ENCODE measurements at regions not wholly inside any gene's neighbourhood (a gene's known extent, or its start where the extent isn't known, plus 50 kb on each side); places are given as distances from the start of the nearest gene placed in this dataset.

DNA sequence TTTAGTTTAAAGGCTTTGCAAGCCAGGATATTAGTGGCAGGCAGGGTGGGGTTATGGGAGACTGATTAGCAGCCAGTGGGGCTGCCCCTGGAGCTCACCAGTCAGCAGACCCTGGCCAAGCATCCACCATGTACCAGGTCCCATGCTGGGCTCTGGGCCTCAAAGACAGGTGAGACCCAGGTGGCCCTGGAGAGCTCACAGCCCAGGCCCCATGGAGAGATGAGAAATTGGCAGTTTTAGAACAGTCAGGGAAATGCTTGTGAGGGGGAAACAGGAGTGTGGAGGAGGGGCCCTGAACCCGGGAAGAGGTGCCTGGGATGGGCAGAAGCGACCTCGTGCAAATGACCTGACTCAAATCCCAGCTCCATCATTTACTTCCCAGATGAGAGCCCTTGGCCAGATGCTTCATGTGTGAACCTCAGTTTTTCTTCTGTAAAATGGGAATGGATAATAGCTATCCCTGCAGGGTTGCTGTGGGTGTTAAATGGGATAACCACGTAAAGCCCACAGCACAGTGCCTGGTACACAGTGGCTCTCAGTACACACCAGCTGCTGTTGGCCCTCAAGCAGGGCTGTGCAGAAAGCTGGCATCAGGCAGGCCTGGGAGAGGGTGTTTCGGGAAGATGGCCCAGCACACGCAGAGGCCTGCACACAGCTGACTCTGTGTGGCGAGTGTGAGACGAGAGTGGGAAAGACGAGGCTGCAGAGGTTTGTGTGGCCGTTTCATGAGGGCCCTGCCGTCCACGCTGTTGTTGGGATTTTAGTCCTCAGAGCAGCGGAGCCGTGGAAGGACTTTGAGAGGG lies 518.5 kb downstream of the PTPRU start:
- TF ChIP-seq CTCF (IDR thresholded peaks at IDR 0.05) (no peak), POLR2AphosphoS5 (IDR thresholded peaks at IDR 0.05) (no peak), POLR2A (IDR thresholded peaks at IDR 0.05) (no peak)
